ENCODE measurements at regions not wholly inside any gene's neighbourhood (a gene's known extent, or its start where the extent isn't known, plus 50 kb on each side); places are given as distances from the start of the nearest gene placed in this dataset.
A peak's percentile ranks its signal among the peaks of the same experiment; 100 is the strongest.

DNA sequence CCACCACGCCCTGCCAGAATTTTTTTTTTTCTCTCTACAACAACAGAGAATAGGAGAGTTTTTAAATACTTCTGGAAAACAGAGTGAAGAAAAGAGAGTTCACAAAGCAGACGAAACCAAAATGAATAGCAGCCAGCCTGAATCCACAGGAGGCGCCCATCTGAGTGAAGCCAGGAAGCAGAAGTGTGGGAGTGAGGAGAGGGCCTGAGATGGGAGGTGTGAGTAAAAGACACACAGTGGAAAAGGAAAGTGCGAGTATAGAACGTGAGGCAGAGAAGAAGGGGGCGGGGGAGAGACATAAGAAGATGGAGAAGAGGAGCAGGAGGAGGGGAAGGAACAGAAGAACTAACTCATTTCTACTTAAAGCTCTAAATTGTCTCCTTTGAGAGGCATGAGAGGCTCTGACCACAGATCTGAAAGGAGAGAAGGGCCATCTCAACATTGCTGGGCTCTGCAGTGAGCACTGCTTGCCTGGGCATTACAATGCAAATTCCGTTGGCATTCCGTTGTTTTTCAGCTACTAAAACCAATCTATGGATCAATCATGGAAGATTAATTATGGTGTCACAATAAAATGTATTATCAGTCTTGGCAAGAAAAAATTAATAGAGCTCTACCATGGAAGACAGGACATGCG is 140.1 kb upstream of the CPSF6 start:
- Mint-ChIP-seq H3K27ac (no peak overlapping the region), H3K4me1 (peaks cover 19% of the 10 kb centered on the region), H3K36me3 (no peaks in the 10 kb centered on the region), H3K4me3 (no peak overlapping the region), H3K9me3 (no peaks in the 10 kb centered on the region), H3K27me3 (ENCODE audit: low read depth in 3 of 3) (peaks cover 0 to 1% (median 0%) of the 10 kb centered on the region in 3 donors)
- no peak for DNase-seq
- Histone ChIP-seq H3K4me1 (ENCODE audit: control insufficient read depth in 1 of 2, insufficient read depth in 2 of 2, low read length in 2 of 2) (peaks cover 14 to 15% of the 10 kb centered on the region in 2 donors), H3K4me2 (replicated peaks; ENCODE audit: extremely low read depth, low read length, poor library complexity, severe bottlenecking) (no peak overlapping the region), H2AFZ (ENCODE audit: insufficient read depth, low read depth, low read length, poor library complexity, severe bottlenecking) (peak overlapping the region; percentile 23), H3K4me3 (replicated peaks in 1 of 3; ENCODE audit: low read depth in 2 of 3, low read length in 3 of 3) (no peak overlapping the region), H3K9ac (ENCODE audit: insufficient read depth, low read length, poor library complexity, severe bottlenecking) (no peak overlapping the region), H3K27ac (ENCODE audit: low read depth in 1 of 2, low read length in 2 of 2) (no peak overlapping the region), H4K20me1 (ENCODE audit: insufficient read depth, low read length) (no peaks in the 10 kb centered on the region), H3K9me3 (replicated peaks in 1 of 2; ENCODE audit: control insufficient read depth in 1 of 2, insufficient read depth in 1 of 2, low read length in 2 of 2) (no peaks in the 10 kb centered on the region), H3K36me3 (replicated peaks in 1 of 2; ENCODE audit: control insufficient read depth in 1 of 2, insufficient read depth in 2 of 2, low read length in 2 of 2) (no peaks in the 10 kb centered on the region), H3K27me3 (ENCODE audit: control insufficient read depth in 2 of 2, insufficient read depth in 2 of 2, low read length in 2 of 2) (no peaks in the 10 kb centered on the region), H3K79me2 (ENCODE audit: insufficient read depth, low read length) (no peaks in the 10 kb centered on the region)
- intact Hi-C loops (cut with micrococcal nuclease): no loop called here
- no peak for TF ChIP-seq CTCF (IDR thresholded peaks at IDR 0.05)
- WGBS (ENCODE audit: insufficient coverage): 58% methylated on average over 6 of the region's 9 CpGs

DNA sequence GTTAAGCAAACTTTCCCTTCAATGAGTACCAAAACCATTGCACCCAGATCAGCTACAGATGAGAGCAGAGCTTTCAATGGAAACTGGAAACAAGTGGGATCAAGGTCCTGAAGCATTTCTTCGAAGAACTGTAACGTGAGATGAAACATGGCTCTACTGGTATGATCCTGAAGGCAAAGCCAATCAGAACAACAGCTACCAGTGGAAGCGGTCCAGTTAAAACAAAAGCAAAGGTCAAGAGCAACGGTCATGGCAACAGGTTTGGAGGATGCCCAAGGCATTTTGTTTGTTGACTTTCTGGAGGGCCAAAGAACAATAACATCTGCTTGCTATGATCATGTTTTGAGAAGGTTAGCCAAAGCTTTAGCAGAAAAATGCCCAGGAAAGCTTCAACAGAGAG is 137.9 kb upstream of the CPSF6 start:
- H3K4me1 ChIP-seq (ENCODE audit: control insufficient read depth in 1 of 2, insufficient read depth in 2 of 2, low read length in 2 of 2): peaks cover 14 to 15% of the 10 kb centered on the region in 2 donors
- H3K9me3 Mint-ChIP-seq: no peaks in the 10 kb centered on the region
- H3K36me3 Mint-ChIP-seq: no peaks in the 10 kb centered on the region
- no peaks in the 10 kb centered on the region for H3K79me2 ChIP-seq (ENCODE audit: insufficient read depth, low read length)
- H3K4me3 Mint-ChIP-seq: no peak overlapping the region
- H3K4me2 ChIP-seq (replicated peaks; ENCODE audit: extremely low read depth, low read length, poor library complexity, severe bottlenecking): no peak overlapping the region
- H4K20me1 ChIP-seq (ENCODE audit: insufficient read depth, low read length): no peaks in the 10 kb centered on the region
- H3K9ac ChIP-seq (ENCODE audit: insufficient read depth, low read length, poor library complexity, severe bottlenecking): no peak overlapping the region
- WGBS (ENCODE audit: insufficient coverage): 99% methylated on average over 4 of the region's 4 CpGs
- no peak overlapping the region for H3K27ac Mint-ChIP-seq
- DNase-seq: no peak
- no peak for TF ChIP-seq CTCF (IDR thresholded peaks at IDR 0.05)
- H3K9me3 ChIP-seq (replicated peaks in 1 of 2; ENCODE audit: control insufficient read depth in 1 of 2, insufficient read depth in 1 of 2, low read length in 2 of 2): no peaks in the 10 kb centered on the region
- no peak overlapping the region for H2AFZ ChIP-seq (ENCODE audit: insufficient read depth, low read depth, low read length, poor library complexity, severe bottlenecking)
- intact Hi-C loops (cut with micrococcal nuclease): no loop called here
- peaks cover 0 to 1% (median 0%) of the 10 kb centered on the region in 3 donors for H3K27me3 Mint-ChIP-seq (ENCODE audit: low read depth in 3 of 3)
- H3K27ac ChIP-seq (ENCODE audit: low read depth in 1 of 2, low read length in 2 of 2): no peak overlapping the region
- no peaks in the 10 kb centered on the region for H3K36me3 ChIP-seq (replicated peaks in 1 of 2; ENCODE audit: control insufficient read depth in 1 of 2, insufficient read depth in 2 of 2, low read length in 2 of 2)
- no peak overlapping the region for H3K4me3 ChIP-seq (replicated peaks in 1 of 3; ENCODE audit: low read depth in 2 of 3, low read length in 3 of 3)
- H3K27me3 ChIP-seq (ENCODE audit: control insufficient read depth in 2 of 2, insufficient read depth in 2 of 2, low read length in 2 of 2): no peaks in the 10 kb centered on the region
- H3K4me1 Mint-ChIP-seq: peaks cover 19% of the 10 kb centered on the region

Measured in CD14-positive monocyte (primary cell).